Motor neuron (in vitro differentiated cells): ENCODE measurements at regions not wholly inside any gene's neighbourhood (a gene's known extent, or its start where the extent isn't known, plus 50 kb on each side); places are given as distances from the start of the nearest gene placed in this dataset.

Source experiments
- ATAC-seq, 8 experiments: fragments of 200-7000 bp; cut with Tn5 transposase; replicated peaks in 6 of 8; 2 replicates each; pipeline ENCODE4 v1.8.0; 2021; ENCODE audit warnings: mild to moderate bottlenecking in 8 of 8, moderate library complexity in 8 of 8
- H3K27ac ChIP-seq, 2 donors: fragments of 250-450 bp; sonication (Bioruptor Pico); 2 replicates each; pipeline ENCODE4 v1.9.0; 2021; ENCODE audit warnings: antibody characterized with exemption in 2 of 2, mild to moderate bottlenecking in 2 of 2, moderate library complexity in 1 of 2
- H3K4me1 ChIP-seq, 2 donors: fragments of 250-450 bp; sonication (Bioruptor Pico); replicated peaks in 1 of 2; 2 replicates each; pipeline ENCODE4 v1.6.1; 2021; ENCODE audit warnings: antibody characterized with exemption in 2 of 2, mild to moderate bottlenecking in 2 of 2, moderate library complexity in 1 of 2
- H3K4me3 ChIP-seq, 5 donors: fragments of 250-450 bp; sonication (Bioruptor Pico); 2 replicates each; pipeline ENCODE4 v1.9.0; 2021; ENCODE audit warnings: antibody characterized with exemption in 5 of 5, mild to moderate bottlenecking in 5 of 5, moderate library complexity in 4 of 5
- WGBS, 10 experiments: fragments of 450-650 bp; shearing (Covaris generic); methylation state at CpG; one replicate each; pipeline ENCODE4 v1.0.0; 2022; 5-methylcytosine and 5-hydroxymethylcytosine counted together
- in situ Hi-C, 9 experiments: fragments of 400-800 bp; cut with MboI; loops; one replicate each; pipeline ENCODE4 v1.15.0; 2021; ENCODE audit warnings: low sequenced_read_pairs in 9 of 9, low pct_unique_long_range_greater_than_20kb in 2 of 9; ENCODE audit not compliant: unreplicated experiment in 9 of 9

DNA sequence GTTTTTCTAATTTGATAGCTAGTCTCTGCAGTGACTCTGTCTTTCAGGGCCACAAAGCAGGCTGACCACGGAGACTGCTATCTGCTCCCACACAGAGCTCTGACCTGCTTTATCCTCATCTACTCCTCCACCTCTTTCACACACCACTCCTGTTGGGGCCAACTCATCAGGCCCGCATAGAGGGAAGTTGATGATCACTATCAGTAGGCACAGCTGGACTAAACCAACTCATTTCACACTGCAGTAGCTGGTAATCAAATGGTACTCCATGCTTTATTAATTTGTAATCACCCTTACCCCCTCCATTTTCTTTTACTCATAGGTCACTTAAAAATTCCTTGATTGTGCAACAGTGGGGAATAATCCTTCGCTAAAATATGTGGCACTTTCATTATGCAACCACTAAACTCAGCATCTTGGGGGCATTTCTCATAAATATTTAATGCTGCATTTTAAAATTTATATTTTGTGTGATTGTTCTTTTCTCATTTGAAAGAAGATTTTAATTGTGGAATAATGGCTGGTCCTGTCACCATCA is 249.8 kb upstream of the GCFC2 start:
- 0 to 100% (median 24%) methylated on average over 1 to 3 of the region's 3 CpGs; no CpG with 5 or more reads in 3 of the 10 experiments for WGBS, 10 experiments
- Histone ChIP-seq H3K27ac (no peak overlapping the region), H3K4me3 (no peak overlapping the region), H3K4me1 (no peaks in the 10 kb centered on the region)
- no peak for ATAC-seq
- in situ Hi-C loops = no loop called here

DNA sequence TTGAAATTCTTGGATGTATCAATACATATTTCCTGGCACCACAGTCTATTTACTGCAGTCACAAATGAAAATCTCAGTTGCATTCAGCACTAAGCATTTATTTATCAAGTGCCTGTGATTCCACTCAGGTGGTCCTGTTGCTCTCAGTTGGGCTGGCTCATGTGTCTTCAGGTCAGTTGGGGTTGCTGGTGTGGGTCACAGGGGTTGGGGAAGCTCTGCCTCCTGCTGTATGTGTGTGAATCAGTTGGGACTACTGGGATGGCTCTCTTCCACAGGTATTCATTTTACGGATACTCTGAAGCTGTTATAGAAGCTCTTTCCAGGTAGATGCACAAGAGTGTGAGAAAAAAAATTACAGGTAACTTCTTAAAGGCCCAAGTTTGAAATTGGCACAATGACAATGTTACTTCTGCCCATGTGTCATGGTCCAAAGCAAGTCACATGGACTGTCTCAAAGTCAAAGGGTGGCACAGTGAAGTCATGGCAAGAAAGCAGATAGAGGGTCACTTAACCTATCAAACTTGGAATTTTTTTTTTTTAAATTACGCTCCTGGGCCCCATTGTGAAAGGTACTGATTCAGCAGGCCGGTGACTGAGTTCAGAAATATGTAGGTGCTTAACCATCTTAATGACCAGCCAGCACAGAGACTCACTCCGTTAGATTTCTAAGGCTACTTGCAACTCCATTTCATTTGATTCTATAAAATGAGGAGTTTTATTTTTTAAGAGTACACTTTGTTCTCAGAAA is 249.2 kb upstream of the GCFC2 start:
- Histone ChIP-seq H3K4me3 (no peak overlapping the region), H3K4me1 (no peaks in the 10 kb centered on the region), H3K27ac (no peak overlapping the region)
- in situ Hi-C loops = no loop called here
- ATAC-seq = no peak
- WGBS, 10 experiments = 6 to 100% (median 91%) methylated on average over 1 to 4 of the region's 4 CpGs; no CpG with 5 or more reads in 2 of the 10 experiments

DNA sequence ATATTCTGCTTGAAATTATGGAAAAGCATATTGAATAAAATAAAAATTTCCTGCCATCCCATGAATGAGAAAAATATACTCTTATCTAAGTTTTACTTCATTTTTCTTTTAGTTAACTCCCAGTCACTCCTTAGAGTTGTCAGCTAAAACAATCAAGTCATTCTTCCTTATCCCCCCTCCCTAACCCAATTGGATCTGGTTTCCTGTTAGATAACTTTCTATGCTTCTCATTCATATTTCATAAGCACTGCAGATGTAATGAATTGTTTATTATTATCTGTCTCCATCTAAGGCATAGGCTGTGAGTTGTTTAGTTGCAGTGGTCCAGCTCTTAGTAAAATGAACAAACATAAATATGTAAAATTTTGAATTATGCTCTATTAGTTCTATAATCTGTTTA is 244.0 kb upstream of the GCFC2 start:
- Histone ChIP-seq H3K4me3 (no peak overlapping the region), H3K4me1 (peaks cover 0 to 10% of the 10 kb centered on the region in 2 donors), H3K27ac (no peak overlapping the region)
- in situ Hi-C loops = no loop called here
- ATAC-seq = no peak

DNA sequence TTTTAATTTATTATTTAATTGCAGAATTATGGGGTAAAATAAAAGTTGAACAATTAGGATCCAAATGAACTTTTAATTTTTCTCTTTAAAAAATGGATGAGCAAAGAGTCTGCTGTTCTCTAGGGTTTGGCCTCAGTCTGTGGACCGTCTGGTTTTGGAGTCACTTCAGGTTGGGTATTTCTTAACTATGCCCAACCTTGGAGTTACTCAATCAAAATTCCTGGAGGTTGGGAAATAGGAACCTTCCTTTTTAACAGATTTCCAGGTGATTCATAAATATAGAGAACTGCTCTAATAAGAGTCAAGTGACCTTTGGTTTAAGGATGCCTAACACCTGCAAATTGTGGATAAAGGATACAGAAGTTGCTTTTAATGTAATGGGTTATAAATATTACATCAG is 241.5 kb upstream of the GCFC2 start:
- 13 to 100% (median 87%) methylated on average over 1 of the region's 1 CpG; no CpG with 5 or more reads in 2 of the 10 experiments for WGBS, 10 experiments
- H3K27ac ChIP-seq = no peak overlapping the region
- in situ Hi-C loops = no loop called here
- ATAC-seq = no peak
- H3K4me1 ChIP-seq = peaks cover 0 to 10% of the 10 kb centered on the region in 2 donors
- no peak overlapping the region for H3K4me3 ChIP-seq

GRCh38 chr2:75949385-75950030 is 238.8 kb upstream of the GCFC2 start:
- H3K4me1 ChIP-seq = peaks cover 0 to 10% of the 10 kb centered on the region in 2 donors
- peak in 4 of 8 experiments; percentile 33 to 97 (median 77) for ATAC-seq
- in situ Hi-C loops = no loop called here
- no peak overlapping the region for H3K27ac ChIP-seq
- 0 to 100% (median 84%) methylated on average over 1 to 4 of the region's 4 CpGs; no CpG with 5 or more reads in 1 of the 10 experiments for WGBS, 10 experiments
- no peak overlapping the region for H3K4me3 ChIP-seq

GRCh38 chr2:75936311-75936710 is 225.6 kb upstream of the GCFC2 start:
- Histone ChIP-seq H3K4me1 (no peaks in the 10 kb centered on the region), H3K27ac (no peak overlapping the region), H3K4me3 (no peak overlapping the region)
- in situ Hi-C loops = no loop called here
- 20 to 100% (median 83%) methylated on average over 1 to 4 of the region's 4 CpGs for WGBS, 10 experiments
- no peak for ATAC-seq

- Histone ChIP-seq H3K27ac (no peak overlapping the region), H3K4me1 (no peaks in the 10 kb centered on the region), H3K4me3 (no peak overlapping the region)
- no peak for ATAC-seq
- in situ Hi-C loops = no loop called here
- WGBS, 10 experiments = 0 to 100% (median 57%) methylated on average over 1 to 2 of the region's 2 CpGs
Observed at GRCh38 chr2:75932996-75933395, 222.3 kb upstream of the GCFC2 start.

DNA sequence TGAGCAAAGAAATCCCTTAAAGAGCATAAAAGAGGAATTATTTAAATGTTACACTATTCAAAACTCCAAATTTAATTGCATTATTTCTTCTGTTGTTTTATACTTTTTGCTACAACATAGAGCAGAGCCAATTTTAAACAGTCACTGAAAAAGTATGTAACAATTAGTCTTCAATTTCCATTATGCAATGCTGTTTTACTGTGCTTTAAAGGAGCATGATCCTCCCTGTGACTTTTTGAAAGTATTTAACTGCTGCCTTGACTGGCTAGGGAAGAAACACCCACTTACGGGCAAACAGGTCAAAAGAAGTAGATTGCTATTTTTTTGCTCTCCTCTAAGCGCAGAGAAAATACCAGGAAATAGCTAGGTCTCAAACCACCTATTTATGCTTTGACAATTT is 217.4 kb upstream of the GCFC2 start:
- Histone ChIP-seq H3K4me1 (peaks cover 2 to 10% of the 10 kb centered on the region in 2 donors), H3K27ac (no peak overlapping the region), H3K4me3 (no peak overlapping the region)
- peak in 2 of 8 experiments; percentile 79 to 83 for ATAC-seq
- in situ Hi-C loops = no loop called here
- 28 to 100% (median 98%) methylated on average over 1 to 2 of the region's 2 CpGs; no CpG with 5 or more reads in 2 of the 10 experiments for WGBS, 10 experiments

- 0 to 83% (median 46%) methylated on average over 1 to 3 of the region's 3 CpGs; no CpG with 5 or more reads in 1 of the 10 experiments for WGBS, 10 experiments
- H3K4me1 ChIP-seq = peaks cover 7 to 18% of the 10 kb centered on the region in 2 donors
- ATAC-seq = peak in 4 of 8 experiments; percentile 21 to 73 (median 66)
- H3K27ac ChIP-seq = no peak overlapping the region
- in situ Hi-C loops = no loop called here
- no peak overlapping the region for H3K4me3 ChIP-seq
Observed at GRCh38 chr2:75925331-75926024, 214.8 kb upstream of the GCFC2 start.

DNA sequence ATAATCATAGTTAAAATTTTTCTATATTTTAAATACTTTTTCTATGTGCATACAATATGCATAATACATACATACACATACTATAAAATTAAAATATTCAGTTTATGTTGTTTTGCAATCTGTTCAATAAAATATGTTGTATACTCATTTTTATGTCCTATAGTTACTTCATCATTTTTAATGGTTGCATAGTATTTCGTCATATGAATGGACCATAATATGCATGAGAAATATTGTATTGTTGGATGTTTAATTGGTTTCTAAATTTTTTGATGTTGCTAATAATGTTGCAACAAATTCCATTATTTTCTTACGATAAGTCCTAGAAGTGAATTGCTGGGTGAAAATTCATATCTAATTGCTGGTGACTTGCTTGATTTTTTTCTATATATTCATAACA is 211.5 kb upstream of the GCFC2 start:
- ATAC-seq = no peak
- peaks cover 11 to 18% of the 10 kb centered on the region in 2 donors for H3K4me1 ChIP-seq
- no peak overlapping the region for H3K27ac ChIP-seq
- in situ Hi-C loops = no loop called here
- no peak overlapping the region for H3K4me3 ChIP-seq
- WGBS, 10 experiments = 20 to 100% (median 61%) methylated on average over 1 to 2 of the region's 2 CpGs

GRCh38 chr2:75920859-75921551 is 210.3 kb upstream of the GCFC2 start:
- WGBS, 10 experiments = 0 to 66% (median 3%) methylated on average over 2 to 8 of the region's 8 CpGs
- no peak overlapping the region for H3K4me3 ChIP-seq
- peak in 5 of 8 experiments; percentile 92 to 96 (median 93) for ATAC-seq

GRCh38 chr2:75915851-75916634 is 205.3 kb upstream of the GCFC2 start:
- H3K4me3 ChIP-seq = no peak overlapping the region
- in situ Hi-C loops = no loop called here
- H3K4me1 ChIP-seq = peaks cover 5 to 9% of the 10 kb centered on the region in 2 donors
- no peak for ATAC-seq
- WGBS, 10 experiments = 12 to 100% (median 38%) methylated on average over 1 to 5 of the region's 5 CpGs; no CpG with 5 or more reads in 1 of the 10 experiments
- no peak overlapping the region for H3K27ac ChIP-seq

More at GRCh38 chr2:75920859-75921551, 210.3 kb upstream of the GCFC2 start:
- in situ Hi-C loops = no loop called here
- Histone ChIP-seq H3K27ac (peak overlapping the region; percentile 17 to 82), H3K4me1 (peaks cover 11 to 18% of the 10 kb centered on the region in 2 donors)
